Thyroid gland (tissue), 4 donors: ENCODE measurements at regions not wholly inside any gene's neighbourhood (a gene's known extent, or its start where the extent isn't known, plus 50 kb on each side); places are given as distances from the start of the nearest gene placed in this dataset.

Source experiments
- POLR2A ChIP-seq, 2 donors: fragments of 450-650 bp; IDR thresholded peaks; one replicate each; pipeline ENCODE4 v1.6.1; 2017; ENCODE audit warnings: antibody characterized with exemption in 2 of 2, mild to moderate bottlenecking in 2 of 2, moderate library complexity in 1 of 2
- TF ChIP-seq, protein P1 (sequence below), 6 experiments: fragments of 200-600 bp in 3 of 6; fragments of 450-650 bp in 3 of 6; sonication (generic) in 3 of 6; IDR thresholded peaks; one replicate each; pipeline ENCODE4 v1.5.1; 2016 to 2019; ENCODE audit warnings: antibody characterized with exemption in 6 of 6, mild to moderate bottlenecking in 2 of 6, inconsistent platforms in 1 of 6, moderate library complexity in 1 of 6

DNA sequence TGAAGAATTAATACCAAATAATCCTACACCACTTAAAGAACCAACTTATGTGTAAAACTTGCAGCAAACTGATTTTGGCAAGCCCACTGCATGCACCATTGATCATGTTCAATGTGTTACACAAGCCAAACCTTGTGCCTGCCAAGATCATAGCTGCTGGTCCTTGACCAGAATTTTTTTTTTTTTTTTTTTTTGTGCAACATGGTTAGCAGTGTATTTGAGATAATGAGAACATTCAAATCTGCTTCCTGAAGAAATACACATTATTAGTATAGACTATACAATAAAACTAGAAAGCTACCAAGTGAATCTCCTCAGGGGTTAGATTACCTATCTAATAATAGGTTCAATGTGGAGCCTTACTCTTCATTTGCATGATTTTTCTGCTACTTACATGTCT is 421.0 kb downstream of the MRPL39 start:
- TF ChIP-seq, protein P1, sequence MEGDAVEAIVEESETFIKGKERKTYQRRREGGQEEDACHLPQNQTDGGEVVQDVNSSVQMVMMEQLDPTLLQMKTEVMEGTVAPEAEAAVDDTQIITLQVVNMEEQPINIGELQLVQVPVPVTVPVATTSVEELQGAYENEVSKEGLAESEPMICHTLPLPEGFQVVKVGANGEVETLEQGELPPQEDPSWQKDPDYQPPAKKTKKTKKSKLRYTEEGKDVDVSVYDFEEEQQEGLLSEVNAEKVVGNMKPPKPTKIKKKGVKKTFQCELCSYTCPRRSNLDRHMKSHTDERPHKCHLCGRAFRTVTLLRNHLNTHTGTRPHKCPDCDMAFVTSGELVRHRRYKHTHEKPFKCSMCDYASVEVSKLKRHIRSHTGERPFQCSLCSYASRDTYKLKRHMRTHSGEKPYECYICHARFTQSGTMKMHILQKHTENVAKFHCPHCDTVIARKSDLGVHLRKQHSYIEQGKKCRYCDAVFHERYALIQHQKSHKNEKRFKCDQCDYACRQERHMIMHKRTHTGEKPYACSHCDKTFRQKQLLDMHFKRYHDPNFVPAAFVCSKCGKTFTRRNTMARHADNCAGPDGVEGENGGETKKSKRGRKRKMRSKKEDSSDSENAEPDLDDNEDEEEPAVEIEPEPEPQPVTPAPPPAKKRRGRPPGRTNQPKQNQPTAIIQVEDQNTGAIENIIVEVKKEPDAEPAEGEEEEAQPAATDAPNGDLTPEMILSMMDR (IDR thresholded peaks at IDR 0.05) = no peak
- no peak for TF ChIP-seq POLR2A (IDR thresholded peaks at IDR 0.05)
